ENCODE measurements at regions not wholly inside any gene's neighbourhood (a gene's known extent, or its start where the extent isn't known, plus 50 kb on each side); places are given as distances from the start of the nearest gene placed in this dataset.

DNA sequence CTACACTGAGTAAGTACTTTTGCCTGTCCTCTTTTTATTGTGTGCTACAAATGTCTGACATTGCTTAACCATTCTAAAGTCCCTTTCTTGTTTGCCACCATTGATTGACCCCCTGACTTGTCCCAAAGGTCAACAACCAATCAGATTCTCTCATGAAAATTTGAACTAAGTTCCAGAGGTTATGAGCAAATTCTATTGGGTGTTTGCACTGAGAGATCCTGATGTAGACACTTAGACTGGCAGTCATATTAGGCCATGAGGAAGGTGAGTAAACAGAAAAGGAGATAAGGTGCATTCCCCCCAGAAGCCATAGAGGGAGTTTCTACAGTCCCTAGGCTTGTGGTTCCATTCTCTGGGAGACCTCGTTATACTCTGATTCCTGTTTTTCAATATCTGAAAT, 101.3 kb upstream of the E2F8 start:
- Histone ChIP-seq H3K4me3 (replicated peaks; ENCODE audit: insufficient read depth, low read length) (no peak overlapping the region), H3K27ac (replicated peaks) (no peak overlapping the region), H3K27me3 (ENCODE audit: insufficient read depth, poor library complexity, severe bottlenecking) (peaks cover 44% of the 10 kb centered on the region)
- no peak for DNase-seq (ENCODE audit: low read depth in 1 of 2, low spot score in 1 of 2)
- TF ChIP-seq, protein P1, sequence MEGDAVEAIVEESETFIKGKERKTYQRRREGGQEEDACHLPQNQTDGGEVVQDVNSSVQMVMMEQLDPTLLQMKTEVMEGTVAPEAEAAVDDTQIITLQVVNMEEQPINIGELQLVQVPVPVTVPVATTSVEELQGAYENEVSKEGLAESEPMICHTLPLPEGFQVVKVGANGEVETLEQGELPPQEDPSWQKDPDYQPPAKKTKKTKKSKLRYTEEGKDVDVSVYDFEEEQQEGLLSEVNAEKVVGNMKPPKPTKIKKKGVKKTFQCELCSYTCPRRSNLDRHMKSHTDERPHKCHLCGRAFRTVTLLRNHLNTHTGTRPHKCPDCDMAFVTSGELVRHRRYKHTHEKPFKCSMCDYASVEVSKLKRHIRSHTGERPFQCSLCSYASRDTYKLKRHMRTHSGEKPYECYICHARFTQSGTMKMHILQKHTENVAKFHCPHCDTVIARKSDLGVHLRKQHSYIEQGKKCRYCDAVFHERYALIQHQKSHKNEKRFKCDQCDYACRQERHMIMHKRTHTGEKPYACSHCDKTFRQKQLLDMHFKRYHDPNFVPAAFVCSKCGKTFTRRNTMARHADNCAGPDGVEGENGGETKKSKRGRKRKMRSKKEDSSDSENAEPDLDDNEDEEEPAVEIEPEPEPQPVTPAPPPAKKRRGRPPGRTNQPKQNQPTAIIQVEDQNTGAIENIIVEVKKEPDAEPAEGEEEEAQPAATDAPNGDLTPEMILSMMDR (IDR thresholded peaks at IDR 0.05; ENCODE audit: insufficient read depth, low read length): no peak
- no peak for TF ChIP-seq GABPA (IDR thresholded peaks at IDR 0.05; ENCODE audit: low read depth)
- no peak for TF ChIP-seq SPI1 (IDR thresholded peaks at IDR 0.05; ENCODE audit: borderline replicate concordance, low read depth)
- TF ChIP-seq, protein P2, sequence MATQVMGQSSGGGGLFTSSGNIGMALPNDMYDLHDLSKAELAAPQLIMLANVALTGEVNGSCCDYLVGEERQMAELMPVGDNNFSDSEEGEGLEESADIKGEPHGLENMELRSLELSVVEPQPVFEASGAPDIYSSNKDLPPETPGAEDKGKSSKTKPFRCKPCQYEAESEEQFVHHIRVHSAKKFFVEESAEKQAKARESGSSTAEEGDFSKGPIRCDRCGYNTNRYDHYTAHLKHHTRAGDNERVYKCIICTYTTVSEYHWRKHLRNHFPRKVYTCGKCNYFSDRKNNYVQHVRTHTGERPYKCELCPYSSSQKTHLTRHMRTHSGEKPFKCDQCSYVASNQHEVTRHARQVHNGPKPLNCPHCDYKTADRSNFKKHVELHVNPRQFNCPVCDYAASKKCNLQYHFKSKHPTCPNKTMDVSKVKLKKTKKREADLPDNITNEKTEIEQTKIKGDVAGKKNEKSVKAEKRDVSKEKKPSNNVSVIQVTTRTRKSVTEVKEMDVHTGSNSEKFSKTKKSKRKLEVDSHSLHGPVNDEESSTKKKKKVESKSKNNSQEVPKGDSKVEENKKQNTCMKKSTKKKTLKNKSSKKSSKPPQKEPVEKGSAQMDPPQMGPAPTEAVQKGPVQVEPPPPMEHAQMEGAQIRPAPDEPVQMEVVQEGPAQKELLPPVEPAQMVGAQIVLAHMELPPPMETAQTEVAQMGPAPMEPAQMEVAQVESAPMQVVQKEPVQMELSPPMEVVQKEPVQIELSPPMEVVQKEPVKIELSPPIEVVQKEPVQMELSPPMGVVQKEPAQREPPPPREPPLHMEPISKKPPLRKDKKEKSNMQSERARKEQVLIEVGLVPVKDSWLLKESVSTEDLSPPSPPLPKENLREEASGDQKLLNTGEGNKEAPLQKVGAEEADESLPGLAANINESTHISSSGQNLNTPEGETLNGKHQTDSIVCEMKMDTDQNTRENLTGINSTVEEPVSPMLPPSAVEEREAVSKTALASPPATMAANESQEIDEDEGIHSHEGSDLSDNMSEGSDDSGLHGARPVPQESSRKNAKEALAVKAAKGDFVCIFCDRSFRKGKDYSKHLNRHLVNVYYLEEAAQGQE (IDR thresholded peaks at IDR 0.05; ENCODE audit: insufficient replicate concordance, low read depth): no peak
- no peak for TF ChIP-seq POLR2AphosphoS5 (IDR thresholded peaks at IDR 0.05; ENCODE audit: low read depth)

GRCh38 chr11:19338375-19338774, 97.6 kb upstream of the E2F8 start:
- Histone ChIP-seq H3K4me3 (replicated peaks; ENCODE audit: insufficient read depth, low read length) (no peak overlapping the region), H3K27ac (replicated peaks) (no peak overlapping the region), H3K27me3 (ENCODE audit: insufficient read depth, poor library complexity, severe bottlenecking) (peaks cover 19% of the 10 kb centered on the region)
- TF ChIP-seq, protein P1 (IDR thresholded peaks at IDR 0.05; ENCODE audit: insufficient read depth, low read length): no peak
- TF ChIP-seq POLR2AphosphoS5 (IDR thresholded peaks at IDR 0.05; ENCODE audit: low read depth) (no peak), GABPA (IDR thresholded peaks at IDR 0.05; ENCODE audit: low read depth) (no peak), SPI1 (IDR thresholded peaks at IDR 0.05; ENCODE audit: borderline replicate concordance, low read depth) (no peak)
- TF ChIP-seq, protein P2 (IDR thresholded peaks at IDR 0.05; ENCODE audit: insufficient replicate concordance, low read depth): no peak
- no peak for DNase-seq (ENCODE audit: low read depth in 1 of 2, low spot score in 1 of 2)

DNA sequence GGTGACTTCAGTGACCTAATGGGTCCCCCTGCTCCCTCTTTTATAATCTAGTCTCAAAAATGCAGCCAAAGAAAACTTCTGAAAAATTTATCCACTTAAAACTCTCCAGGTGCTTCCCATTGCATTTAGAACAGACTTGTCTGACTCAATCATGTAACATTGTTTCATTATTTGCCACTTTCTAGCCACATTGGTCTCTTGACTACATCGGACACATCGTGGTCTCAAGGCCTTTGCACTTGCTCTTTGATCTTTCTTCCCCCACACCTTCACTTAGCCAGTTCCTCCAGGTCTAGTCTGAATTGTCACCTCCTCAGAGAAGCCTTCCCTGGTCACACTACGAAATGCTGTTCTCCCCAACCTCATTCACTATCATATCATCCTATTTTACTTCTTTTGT, 97.0 kb upstream of the E2F8 start:
- H3K27ac ChIP-seq (replicated peaks): no peak overlapping the region
- TF ChIP-seq, protein P2 (IDR thresholded peaks at IDR 0.05; ENCODE audit: insufficient replicate concordance, low read depth): no peak
- TF ChIP-seq SPI1 (IDR thresholded peaks at IDR 0.05; ENCODE audit: borderline replicate concordance, low read depth) (no peak), POLR2AphosphoS5 (IDR thresholded peaks at IDR 0.05; ENCODE audit: low read depth) (no peak), GABPA (IDR thresholded peaks at IDR 0.05; ENCODE audit: low read depth) (no peak)
- TF ChIP-seq, protein P1 (IDR thresholded peaks at IDR 0.05; ENCODE audit: insufficient read depth, low read length): no peak
- H3K4me3 ChIP-seq (replicated peaks; ENCODE audit: insufficient read depth, low read length): no peak overlapping the region
- H3K27me3 ChIP-seq (ENCODE audit: insufficient read depth, poor library complexity, severe bottlenecking): peaks cover 14% of the 10 kb centered on the region
- DNase-seq (ENCODE audit: low read depth in 1 of 2, low spot score in 1 of 2): no peak

Data from HL-60 (cell line).